GM03348 (cell line): ENCODE measurements at regions not wholly inside any gene's neighbourhood (a gene's known extent, or its start where the extent isn't known, plus 50 kb on each side); places are given as distances from the start of the nearest gene placed in this dataset.

Source experiments
- DNase-seq: peaks from one replicate; pipeline ENCODE4 v3.0.0; 2012; ENCODE audit warnings: low spot score

DNA sequence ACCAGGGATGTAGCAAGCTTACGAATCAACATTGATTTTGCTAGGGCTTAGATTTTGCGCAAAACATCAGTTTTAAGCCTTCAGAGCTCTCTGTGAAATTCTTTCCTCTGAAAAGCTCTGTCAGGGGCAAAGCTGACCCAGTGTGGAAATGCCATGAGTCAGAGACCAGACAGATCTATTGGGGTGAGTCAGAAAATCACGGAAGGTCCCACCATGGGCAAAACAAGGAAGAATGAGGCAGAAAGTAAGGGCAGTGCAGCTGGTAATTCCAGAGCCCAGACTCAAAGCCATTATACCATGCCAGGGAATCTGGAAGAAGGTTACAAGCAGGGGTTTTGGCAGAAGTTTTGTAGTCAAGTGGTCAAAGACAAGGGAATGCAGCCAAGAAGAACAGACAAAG lies 256.6 kb upstream of the CTAGE1 start:
- peak; percentile 70 for DNase-seq

DNA sequence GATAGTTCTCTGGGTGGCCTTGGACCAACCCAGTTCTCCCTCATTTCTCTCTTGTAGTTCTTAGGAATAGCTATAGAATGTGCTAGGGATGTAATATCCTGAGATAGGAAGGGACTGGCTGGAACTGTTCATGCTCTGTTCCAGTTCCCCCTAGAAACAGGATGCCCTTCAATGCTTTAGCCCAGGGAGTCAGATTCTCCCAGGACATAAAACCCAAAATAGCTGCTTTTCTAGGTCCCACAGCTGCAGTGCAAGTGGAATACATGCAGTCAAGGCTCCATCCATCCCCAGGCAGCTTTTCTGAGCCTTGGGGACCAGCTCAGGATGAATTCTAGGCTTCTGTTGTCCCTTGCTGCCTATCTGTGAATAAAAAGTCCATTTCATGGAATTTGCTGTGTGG lies 257.3 kb upstream of the CTAGE1 start:
- DNase-seq = no peak

DNA sequence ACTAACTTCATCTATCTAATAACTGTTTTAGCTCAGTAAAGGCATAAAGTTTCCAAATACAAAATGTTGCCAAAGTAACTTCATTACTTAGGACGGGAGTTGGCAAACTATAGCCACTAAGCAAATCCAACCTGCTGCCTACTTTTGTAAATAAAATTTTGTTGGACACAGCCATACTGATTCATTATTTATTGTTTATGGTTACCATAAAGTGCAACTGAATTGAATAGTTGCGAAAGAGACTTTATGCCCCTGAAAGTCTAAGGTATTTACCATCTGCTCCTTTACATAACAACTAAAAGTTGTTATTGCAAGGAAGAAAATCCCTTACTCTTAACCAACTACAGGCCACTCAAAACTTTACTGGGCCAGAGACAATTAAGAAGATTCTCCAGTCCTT lies 256.7 kb upstream of the RBBP8 start:
- DNase-seq = no peak

DNA sequence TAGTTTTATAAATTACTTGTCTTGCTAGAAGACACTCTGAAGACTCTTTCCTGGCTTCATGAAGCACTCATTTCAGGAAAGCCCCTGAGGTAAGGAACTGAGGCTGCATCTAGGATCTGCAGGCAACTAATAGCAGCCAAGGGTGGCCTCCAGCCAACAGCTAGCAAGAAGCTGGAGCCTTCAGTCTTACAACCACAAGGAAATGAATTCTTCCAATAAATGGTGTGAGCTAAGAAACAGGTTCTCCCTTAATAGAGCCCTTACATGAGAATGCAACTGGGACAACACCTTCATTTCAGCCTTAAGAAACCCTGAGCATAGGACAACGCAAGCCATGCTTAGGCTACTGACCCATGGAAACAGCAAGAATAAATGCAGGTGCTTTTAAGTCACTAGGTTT lies 254.6 kb upstream of the RBBP8 start:
- DNase-seq = no peak

DNA sequence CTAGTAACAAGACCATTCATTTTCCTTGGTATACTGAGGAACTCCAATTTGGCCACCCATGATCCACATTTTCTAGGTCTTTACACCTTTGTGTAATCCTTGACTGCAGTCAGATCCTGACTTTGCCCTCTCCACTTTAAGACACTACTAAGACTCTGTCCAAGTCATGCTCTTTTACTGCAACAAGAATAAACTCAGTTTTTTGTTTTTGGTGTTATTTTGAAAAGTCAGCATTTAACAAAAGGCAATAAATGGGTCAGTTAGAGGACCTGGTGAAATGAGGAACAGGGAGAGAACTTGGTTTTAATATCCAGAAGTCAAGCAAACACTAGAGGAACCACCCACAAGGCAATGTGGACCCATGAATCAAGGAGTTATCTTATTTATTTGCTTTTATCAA lies 252.2 kb upstream of the RBBP8 start:
- DNase-seq = no peak

DNA sequence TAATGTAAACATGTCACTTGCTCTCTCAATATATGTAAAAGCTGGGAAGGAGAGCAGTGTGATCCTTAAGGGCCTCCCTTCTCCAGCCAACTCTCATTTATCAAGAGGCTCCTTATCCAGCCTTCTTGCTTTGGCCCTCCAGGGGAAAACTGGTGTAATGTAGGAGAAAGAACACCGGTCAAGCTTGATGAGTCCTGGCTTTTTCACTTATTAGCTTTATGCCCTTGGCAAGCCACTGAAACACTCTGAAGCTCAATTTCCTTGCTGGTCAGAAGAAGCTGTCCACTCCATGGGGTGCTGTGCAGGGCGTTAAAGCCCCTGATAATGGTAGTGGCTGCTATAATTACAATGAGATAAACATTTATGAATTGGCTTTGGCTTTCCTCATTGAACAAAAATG lies 251.2 kb upstream of the RBBP8 start:
- no peak for DNase-seq

DNA sequence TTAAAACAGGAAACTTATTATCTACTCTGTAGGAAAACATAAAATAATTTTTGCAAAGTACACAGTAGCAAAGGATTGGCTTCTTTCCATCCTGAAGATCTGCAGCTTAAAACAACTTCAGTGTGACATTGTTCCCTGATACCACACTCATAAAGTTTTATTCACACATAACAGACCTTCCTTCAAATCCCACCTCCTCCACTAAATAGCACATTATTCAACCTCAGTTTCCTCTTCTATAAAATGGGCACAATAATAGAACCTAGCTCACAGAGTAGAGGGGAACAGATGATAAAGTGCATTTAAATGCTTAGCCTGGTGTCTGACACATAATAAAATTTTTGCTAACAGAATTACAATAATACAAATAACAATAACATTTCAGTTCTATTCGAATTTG lies 250.4 kb upstream of the RBBP8 start:
- no peak for DNase-seq

DNA sequence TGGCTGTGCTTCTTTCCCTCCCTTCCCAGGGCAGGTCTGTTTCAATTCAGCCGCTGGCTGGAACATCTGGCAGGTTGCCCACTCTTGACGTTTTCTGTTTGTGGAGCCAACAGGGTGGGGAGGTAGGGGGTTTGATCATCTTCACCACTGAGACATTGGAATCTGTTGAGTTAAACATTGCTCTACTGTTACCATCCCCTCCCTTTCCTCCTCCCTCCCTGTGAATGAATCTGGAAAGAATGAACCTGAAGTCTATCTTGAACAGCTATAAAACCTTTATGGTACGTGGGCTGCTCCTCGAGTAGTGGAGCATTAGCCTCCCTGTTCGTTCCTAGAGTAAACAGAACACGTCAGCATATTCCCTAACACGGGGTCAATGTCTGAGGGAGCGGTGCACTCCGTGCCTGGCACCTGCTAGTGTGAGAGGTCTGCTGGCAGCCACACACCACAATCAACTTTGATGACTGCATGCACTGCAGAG lies 249.9 kb upstream of the RBBP8 start:
- peak; percentile 27 for DNase-seq

DNA sequence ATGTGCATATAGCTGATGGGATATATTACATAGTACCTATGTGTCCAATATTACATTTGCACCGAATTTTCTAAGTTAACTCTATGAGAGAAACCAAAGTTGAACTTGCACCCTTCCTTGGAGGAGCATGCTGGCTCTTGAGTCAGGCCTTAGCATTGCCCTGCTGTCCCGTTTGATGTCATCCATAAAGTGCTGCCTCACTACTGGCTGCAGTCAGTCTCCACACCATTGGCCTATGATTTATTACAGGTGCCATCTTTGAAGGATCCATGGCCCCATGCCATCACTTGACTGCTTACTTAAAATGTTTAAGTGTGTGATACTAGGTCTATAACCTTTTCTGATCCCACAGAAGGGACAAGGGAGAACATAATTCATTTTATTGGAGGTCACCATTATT lies 249.3 kb upstream of the RBBP8 start:
- no peak for DNase-seq

DNA sequence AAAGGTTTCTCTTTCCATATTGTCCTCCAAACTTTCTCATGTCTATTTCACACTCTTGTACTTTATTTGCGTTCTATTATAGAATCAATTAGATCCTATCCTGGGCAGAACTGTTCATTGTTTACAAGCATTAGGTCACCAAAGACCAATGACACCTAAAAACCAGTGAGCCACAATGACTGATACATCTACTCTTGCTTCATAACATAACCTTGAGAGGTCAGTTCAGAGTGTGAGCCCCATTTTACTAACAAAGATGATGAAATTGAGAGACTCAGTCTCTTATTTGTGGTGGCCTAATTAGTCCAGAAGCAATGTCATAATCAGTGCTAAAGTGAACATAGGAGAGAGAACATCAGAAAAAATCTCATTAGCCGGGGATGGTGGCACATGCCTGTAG lies 248.9 kb upstream of the RBBP8 start:
- no peak for DNase-seq

DNA sequence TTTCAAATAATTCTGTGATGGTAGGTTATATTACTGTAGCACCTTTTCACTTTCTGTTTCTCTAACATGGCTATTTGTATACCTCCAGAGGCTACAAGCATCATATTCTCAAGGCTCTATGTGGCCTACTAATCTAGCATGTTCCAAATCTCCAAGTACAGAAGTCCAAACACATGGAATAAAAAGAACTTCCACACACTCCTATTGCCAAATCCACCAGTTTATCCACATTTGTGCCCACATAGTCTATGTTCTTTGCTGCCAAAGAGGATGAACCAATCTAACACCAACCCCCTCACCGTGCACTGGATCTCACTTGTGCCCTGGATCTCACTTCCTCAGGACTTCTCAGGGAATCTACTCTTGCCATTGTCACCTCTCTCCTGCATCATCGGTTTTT lies 247.3 kb upstream of the RBBP8 start:
- no peak for DNase-seq

DNA sequence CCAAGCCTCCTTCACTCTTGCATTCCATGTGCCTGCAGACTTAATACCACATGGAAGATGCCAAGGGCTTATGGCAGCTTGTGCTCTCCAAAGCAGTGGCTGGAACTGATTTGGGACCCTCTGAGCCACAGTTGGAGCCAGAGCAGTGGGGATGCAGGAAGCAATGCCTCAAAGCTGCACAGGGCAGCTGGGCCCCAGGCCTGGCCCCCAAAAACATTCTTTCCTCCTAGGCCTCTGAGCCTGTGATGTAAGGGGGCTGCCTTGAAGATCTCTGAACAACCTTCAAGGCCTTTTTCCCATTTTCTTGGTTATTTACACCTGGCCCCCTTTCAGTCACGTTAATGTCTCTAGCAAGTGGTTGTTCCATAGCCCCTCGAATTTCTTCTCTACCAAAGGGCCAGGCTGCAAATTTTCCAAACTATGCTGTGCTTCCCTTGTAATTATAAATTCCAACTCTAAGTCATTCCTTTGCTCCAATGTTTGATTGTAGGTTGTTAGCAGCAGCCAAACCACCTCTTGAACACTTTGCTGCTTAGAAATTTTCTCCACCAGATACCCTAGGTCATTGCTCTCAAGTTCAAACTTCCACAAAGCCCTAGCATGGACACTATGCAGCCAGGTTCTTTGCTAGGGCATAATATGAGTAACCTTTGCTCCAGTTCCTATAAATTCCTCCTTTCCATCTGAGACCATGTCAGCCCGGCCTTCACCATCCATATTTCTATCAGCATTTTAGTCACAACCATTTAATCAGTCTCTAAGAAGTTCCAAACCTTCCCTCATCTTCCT lies 245.0 kb upstream of the RBBP8 start:
- no peak for DNase-seq

DNA sequence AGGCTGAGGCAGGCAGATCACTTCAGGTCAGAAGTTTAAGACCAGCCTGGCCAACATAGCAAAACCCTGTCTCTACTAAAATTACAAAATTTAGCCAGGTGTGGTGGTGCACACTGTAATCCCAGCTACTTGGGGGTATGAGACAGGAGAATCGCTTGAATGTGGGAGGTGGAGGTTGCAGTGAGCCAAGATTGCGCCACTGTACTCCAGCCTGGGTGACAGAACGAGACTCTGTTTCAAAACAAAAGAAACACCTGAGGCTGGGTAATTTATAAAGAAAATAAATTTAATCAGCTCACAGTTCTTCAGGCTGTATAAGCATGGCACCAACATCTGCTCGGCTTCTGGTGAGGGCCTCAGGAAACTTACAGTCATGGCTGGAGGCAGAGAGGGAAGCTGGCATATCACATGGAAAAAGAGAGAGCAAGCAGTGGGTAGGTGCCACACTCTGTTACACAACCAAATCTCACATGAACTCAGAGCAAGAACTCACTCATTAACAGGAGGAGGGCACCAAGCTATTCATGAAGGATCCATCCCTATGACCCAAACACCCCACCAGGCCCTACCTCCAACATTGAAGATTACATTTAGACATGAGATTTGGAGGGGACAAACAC lies 244.1 kb upstream of the RBBP8 start:
- DNase-seq = no peak

DNA sequence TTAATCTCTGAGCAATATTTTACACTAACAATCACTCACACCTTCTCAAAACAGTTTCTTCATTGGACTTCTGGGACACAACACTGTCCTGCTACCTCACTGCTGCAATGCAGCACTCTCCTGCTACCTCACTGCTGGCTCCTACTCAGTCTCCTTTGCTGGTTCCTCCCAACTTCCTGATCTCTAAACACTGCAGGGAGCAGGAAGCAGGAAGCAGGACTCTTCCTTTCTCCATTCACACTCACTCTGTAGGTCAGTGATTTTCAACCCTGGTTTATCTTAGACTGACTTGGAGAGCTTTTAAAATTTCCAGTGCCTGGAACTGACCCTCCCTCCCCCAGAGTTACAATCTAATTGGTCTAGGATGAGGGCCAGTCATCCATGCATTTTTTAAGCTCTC lies 243.4 kb upstream of the RBBP8 start:
- DNase-seq = no peak

DNA sequence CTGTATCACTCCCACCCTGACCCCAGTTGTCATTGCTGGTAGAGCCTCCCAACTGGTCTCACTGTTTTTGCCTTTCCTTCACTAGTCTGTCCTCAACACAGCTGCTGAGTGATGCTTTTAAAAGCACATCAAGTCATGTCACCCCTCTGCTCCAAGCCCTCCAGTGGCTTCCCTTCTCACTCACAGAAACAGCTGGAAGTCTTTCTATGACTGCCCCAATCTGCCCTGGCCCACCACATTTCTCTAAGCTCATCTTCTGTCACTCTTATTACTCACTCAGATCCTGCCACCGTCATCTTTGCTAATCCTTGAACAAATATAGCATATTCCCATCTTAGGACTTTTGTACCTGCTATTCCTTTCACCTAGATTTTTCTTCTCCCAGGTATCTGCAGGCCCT lies 242.6 kb upstream of the RBBP8 start:
- DNase-seq = no peak

DNA sequence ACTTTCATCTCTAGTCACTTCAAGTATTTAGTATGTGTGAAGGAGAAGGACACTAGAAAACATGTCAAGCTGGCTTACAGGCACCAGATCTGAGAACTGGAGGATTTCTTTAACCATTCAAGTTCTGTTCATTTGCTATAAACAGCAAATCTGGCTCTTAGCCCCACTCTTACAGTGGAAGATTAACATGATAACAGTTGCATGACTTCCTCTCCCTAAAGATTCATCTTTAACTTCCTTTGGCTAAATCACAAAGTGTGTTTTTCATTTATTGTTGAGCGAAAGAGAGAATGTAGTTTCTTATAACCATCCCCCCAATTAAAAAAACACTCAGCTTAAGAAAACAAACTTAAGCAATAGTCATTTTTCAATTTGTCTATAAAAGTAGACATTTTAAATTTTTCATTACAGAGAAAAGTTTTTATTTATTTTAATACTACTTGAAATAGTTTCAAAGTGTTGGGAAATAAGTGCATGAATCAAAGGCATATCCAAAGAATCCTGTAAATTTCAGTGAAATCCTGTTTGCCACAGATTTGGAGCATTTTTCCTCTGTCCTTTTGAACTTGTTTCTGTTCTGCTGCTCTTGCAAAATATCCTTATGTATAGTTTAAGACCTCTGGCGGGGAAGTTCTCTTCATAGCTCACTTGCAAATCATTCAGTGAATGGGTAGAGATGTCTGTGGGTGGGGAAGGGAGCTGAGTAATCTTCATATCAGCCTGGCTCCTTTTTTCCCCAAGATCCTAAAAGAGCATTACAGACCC lies 241.0 kb upstream of the RBBP8 start:
- DNase-seq = peak; percentile 58

DNA sequence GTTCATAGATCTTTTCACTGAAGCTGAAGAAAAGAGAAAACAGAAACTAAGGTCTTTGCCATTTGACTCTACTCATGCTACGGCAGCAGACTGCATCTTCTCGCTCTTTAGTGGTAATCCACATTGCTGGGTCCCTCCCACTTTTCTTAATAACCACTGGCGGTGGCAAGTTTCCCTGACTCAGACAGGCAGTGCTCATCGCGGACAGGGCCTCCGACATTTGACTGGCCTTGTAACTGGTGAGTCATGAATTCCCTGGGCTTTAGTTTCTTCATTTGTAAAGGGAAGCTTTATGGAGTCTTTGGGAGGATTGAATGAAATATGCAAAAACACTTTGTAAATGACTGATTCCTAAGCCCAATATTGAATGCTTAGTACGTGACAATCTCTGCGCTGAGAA lies 238.2 kb upstream of the RBBP8 start:
- peak; percentile 85 for DNase-seq

DNA sequence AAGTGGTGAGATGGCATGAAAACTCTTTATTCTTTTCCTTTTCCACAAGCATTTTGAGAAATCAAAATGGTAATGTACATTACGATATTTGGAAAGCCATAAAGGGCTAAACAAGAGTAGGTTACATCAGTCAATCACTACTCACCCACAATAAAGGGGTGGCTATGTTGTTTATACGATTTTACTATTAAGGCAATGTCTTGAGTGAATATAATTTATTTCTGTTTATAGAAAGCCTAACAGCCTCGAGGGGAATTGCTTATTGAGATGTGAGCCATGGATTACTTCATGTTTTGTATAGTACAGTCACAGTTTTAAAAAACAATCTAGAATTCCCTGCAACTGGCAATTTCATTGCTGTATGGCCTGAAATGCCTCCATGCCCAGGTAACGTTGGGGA lies 237.5 kb upstream of the RBBP8 start:
- no peak for DNase-seq

DNA sequence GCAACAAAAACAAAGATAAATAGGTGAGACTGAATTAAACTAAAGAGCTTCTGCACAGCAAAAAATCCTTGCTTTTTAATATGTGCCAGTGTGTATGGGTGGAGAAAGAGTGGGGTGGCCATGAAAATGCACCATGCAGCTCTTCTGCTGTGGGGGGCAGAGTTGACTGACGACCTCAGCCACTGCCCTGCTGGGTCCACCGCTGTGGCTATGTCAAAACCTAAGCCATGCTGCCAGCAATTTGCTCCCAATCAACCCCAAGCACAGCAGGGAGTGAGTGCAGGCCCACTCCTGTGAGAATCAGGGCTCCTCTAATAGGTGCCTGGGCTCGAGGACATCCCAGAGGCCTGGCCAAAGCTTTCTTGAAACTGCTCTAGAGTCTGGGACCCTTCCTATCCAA lies 235.6 kb upstream of the RBBP8 start:
- no peak for DNase-seq

DNA sequence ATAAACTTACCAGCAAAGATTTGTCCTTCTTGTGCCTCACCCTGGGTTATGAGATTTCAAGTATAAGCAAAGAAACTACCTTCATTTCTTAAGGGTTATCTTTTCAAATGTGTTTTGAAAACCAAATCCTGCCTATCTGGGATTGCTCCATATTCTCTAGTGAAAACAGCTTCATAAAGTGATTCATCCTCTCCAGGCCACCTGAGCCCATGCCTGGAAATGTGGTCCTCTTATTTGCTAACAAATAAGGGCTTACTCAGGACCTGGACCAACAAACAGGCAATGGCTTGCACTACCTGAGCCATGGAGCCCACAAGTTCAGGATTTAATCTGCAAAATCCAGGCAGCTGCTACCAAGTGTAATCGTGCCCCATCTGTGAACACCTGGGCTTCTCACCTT lies 234.4 kb upstream of the RBBP8 start:
- DNase-seq = no peak

DNA sequence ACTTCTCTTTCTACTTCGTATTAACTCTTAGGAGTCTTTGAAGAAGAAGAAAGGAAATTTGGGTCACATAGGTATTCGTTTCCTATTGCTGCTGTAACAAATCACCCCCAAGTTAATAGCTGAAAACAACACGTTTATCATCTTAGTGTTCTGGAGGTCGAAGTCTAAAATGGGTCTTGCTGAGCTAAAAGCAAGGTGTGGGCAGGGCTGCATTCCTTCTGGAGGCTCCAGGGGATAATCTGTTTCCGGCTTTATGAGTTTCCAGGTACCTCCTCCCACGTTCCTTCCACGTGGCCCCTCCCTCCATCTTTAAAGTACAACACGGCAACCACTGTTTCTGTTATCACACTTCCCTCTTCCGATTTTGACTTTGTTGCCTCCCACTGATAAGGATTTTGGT lies 233.5 kb upstream of the RBBP8 start:
- no peak for DNase-seq

DNA sequence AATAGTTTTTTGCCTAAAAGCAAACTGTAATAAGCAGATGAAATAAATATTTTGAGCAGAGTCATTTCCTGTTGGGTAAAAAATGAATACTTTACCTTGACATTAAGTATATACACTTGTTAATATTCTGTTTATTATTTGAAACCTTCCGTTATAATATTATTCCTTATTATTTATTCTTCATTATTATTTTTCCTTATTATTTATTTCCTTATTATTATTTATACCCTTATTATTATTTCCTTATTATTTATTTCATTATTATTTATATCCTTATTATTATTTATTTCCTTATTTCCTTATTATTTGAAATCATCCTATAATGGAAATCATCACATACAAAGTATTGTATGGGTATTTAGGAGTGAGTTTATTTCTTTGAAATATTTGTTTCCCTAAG lies 232.2 kb upstream of the RBBP8 start:
- no peak for DNase-seq

DNA sequence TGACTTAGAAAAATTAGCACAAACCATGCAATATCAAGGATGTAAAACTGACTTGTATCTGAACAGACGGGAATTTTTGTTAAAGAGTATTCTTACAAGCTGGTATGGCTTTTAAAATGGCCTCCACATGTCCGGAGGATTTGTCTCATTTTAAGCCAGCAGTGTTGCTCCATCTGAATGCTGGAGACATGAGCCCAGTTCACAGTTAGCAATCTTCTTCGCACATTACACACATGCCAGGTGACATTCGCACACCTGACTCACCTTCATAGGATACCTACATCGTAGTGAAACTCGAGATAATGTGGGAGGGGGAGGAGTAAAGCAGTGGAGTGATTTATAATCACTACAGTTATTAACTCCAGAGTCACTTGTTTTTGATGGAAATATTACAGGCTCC lies 231.8 kb upstream of the RBBP8 start:
- DNase-seq = no peak
